Heart left ventricle (tissue), 16 donors: ENCODE measurements at regions not wholly inside any gene's neighbourhood (a gene's known extent, or its start where the extent isn't known, plus 50 kb on each side); places are given as distances from the start of the nearest gene placed in this dataset.

Experiments
- ATAC-seq, 4 donors: fragments of 200-7000 bp; cut with Tn5 transposase; one replicate each; pipeline ENCODE4 v1.9.1; 2020 to 2022; ENCODE audit warnings: moderate library complexity in 4 of 4, mild to moderate bottlenecking in 3 of 4, moderate number of reproducible peaks in 1 of 4
- DNase-seq, 5 donors: peaks; one replicate each; pipeline ENCODE4 v3.0.0-alpha.2; 2020
- H3K27ac ChIP-seq, 12 donors: fragments of 200-600 bp; sonication (generic) in 4 of 12; one replicate each; pipeline versions ENCODE4 v1.5.0 to v1.8.0; 2016 to 2022; ENCODE audit warnings: mild to moderate bottlenecking in 2 of 12
- H3K27me3 ChIP-seq, 9 donors: fragments of 200-600 bp; sonication (generic) in 2 of 9; one replicate each; pipeline versions ENCODE4 v1.5.1 to v1.8.0; 2016 to 2022; ENCODE audit warnings: mild to moderate bottlenecking in 3 of 9
- H3K36me3 ChIP-seq, 9 donors: fragments of 200-600 bp; sonication (generic) in 2 of 9; one replicate each; pipeline versions ENCODE4 v1.5.0 to v1.8.0; 2018 to 2022; ENCODE audit warnings: mild to moderate bottlenecking in 2 of 9
- H3K4me1 ChIP-seq, 12 donors: fragments of 200-600 bp; sonication (generic) in 4 of 12; one replicate each; pipeline versions ENCODE4 v1.5.0 to v1.8.0; 2016 to 2022; ENCODE audit warnings: mild to moderate bottlenecking in 3 of 12
- H3K4me3 ChIP-seq, 12 donors: fragments of 200-600 bp; sonication (generic) in 4 of 12; one replicate each; pipeline versions ENCODE4 v1.5.0 to v1.8.0; 2017 to 2022; ENCODE audit warnings: mild to moderate bottlenecking in 9 of 12, moderate library complexity in 4 of 12
- H3K9me3 ChIP-seq, 12 donors: fragments of 200-600 bp; sonication (generic) in 4 of 12; one replicate each; pipeline versions ENCODE4 v1.5.0 to v1.8.0; 2016 to 2022; ENCODE audit warnings: mild to moderate bottlenecking in 1 of 12
- POLR2A ChIP-seq, 2 donors: fragments of 450-650 bp; IDR thresholded peaks; one replicate each; pipeline ENCODE4 v1.6.1; 2017; ENCODE audit warnings: antibody characterized with exemption in 2 of 2, mild to moderate bottlenecking in 2 of 2, moderate library complexity in 2 of 2
- WGBS, 4 donors: extraction: QIAGEN DNeasy Blood & Tissue Kit in 2 of 4; methylation state at CpG; one replicate each; pipeline versions ENCODE4 v1.1.5 to v1.1.7; 2013 to 2018; 5-methylcytosine and 5-hydroxymethylcytosine counted together
- intact Hi-C, 10 donors: fragments of 100-400 bp; cut with DNase I; formaldehyde crosslinking; loops; one replicate each; pipeline versions ENCODE4 v1.11.1 to v1.14.2; 2022
- TF ChIP-seq, protein P1 (sequence below), 12 donors: fragments of 200-600 bp; sonication (generic) in 4 of 12; IDR thresholded peaks; one replicate each; pipeline versions ENCODE4 v1.5.0 to v1.8.0; 2018 to 2022; ENCODE audit warnings: antibody characterized with exemption in 12 of 12, mild to moderate bottlenecking in 5 of 12
- donor health status: ischemic (EF 13 %, LVEDD 7.1; RV severe dilation, severe dysfunction).
- donor health status: healthy with polysubstance abuse.
- donor health status: DM: no; HTN: yes; CAD: no.
- donor health status: DM: no; HTN: no; CAD: no.
- donor health status: ischemic (EF 25% LVEDD 6.9; RV normal size, moderate dysfunction).
- donor health status: ischemic (EF 25% LVEDD 5.7; RV mildly dilated, moderate dysfunction).
- donor health status: healthy.
- donor health status: DM: yes; HTN: yes; CAD: no.
- donor health status: ischemic (EF 35%, LVEDD 5.7; RV mildly dilated, moderate dysfunction).
- donor health status: nonischemic (EF 11% LVEDD 7.7; RV severe dilation, severe dysfunction).
- donor health status: DM: yes; HTN: yes; CAD: no.
- donor health status: PGD.
- donor health status: ischemic (EF 29% LVEDD 5.4; RV normal size, mild dysfunction).
- donor health status: nonischemic (EF 23%, LVEDD 6.1; RV moderate dilation, normal function).

DNA sequence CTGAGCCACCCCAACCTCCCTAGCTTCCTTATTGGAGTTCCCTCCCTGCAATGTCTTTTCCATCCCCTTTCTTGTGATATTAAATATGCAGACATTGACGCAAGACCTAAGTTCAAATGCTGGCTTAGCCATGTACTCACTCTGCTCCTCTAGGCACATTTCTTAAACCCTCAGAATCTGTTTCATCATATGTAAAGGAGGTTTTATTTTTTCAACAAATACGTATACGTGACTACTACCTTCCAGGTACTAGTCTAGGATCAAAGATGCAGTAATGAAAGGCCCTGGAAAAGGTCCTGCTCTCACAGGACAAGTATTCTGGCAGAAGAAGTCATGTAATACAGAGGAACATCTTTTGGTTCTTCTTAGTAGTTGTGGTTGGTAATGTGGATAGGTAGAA, 98.6 kb downstream of the SIPA1L2 start:
- intact Hi-C loops, result no loop called here
- ATAC-seq (no peak), DNase-seq (no peak)
- Histone ChIP-seq H3K36me3 (peaks cover 0 to 13% (median 0%) of the 10 kb centered on the region in 9 donors), H3K27me3 (no peaks in the 10 kb centered on the region), H3K4me3 (no peak overlapping the region), H3K4me1 (peaks cover 0 to 64% (median 26%) of the 10 kb centered on the region in 12 donors), H3K9me3 (peaks cover 0 to 4% (median 0%) of the 10 kb centered on the region in 12 donors), H3K27ac (no peak overlapping the region)
- TF ChIP-seq, protein P1, sequence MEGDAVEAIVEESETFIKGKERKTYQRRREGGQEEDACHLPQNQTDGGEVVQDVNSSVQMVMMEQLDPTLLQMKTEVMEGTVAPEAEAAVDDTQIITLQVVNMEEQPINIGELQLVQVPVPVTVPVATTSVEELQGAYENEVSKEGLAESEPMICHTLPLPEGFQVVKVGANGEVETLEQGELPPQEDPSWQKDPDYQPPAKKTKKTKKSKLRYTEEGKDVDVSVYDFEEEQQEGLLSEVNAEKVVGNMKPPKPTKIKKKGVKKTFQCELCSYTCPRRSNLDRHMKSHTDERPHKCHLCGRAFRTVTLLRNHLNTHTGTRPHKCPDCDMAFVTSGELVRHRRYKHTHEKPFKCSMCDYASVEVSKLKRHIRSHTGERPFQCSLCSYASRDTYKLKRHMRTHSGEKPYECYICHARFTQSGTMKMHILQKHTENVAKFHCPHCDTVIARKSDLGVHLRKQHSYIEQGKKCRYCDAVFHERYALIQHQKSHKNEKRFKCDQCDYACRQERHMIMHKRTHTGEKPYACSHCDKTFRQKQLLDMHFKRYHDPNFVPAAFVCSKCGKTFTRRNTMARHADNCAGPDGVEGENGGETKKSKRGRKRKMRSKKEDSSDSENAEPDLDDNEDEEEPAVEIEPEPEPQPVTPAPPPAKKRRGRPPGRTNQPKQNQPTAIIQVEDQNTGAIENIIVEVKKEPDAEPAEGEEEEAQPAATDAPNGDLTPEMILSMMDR (IDR thresholded peaks at IDR 0.05), result no peak
- TF ChIP-seq POLR2A (IDR thresholded peaks at IDR 0.05), result no peak
- WGBS, 4 donors, result 97 to 99% (median 98%) methylated on average over 3 of the region's 3 CpGs

DNA sequence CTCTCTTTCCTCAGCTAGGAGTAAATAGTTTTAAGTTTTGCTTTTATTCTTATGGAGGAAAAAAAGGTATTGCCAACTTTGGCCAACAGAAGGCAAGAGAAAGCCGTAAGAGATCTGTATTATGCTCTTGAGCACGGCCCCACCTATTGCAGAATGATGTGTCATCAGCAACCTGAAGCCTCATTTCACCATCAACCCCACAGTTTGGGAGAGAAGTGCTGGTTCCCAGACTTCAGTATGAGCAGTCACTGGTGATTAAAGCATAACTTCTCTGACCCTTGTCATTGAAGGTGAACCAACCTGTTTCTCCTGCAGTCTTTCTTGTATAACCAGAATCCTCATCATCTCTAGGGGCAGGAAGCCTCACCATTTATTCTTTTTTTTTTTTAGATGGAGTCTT, 100.2 kb downstream of the SIPA1L2 start:
- intact Hi-C loops, result no loop called here
- ATAC-seq (no peak), DNase-seq (no peak)
- TF ChIP-seq, protein P1 (IDR thresholded peaks at IDR 0.05), result no peak
- TF ChIP-seq POLR2A (IDR thresholded peaks at IDR 0.05), result no peak
- Histone ChIP-seq H3K27me3 (no peaks in the 10 kb centered on the region), H3K9me3 (peaks cover 0 to 4% (median 0%) of the 10 kb centered on the region in 12 donors), H3K27ac (no peak overlapping the region), H3K4me3 (no peak overlapping the region), H3K36me3 (peaks cover 0 to 13% (median 0%) of the 10 kb centered on the region in 9 donors), H3K4me1 (peaks cover 0 to 59% (median 26%) of the 10 kb centered on the region in 12 donors)
- WGBS, 4 donors, result 91 to 96% (median 95%) methylated on average over 2 of the region's 2 CpGs

DNA sequence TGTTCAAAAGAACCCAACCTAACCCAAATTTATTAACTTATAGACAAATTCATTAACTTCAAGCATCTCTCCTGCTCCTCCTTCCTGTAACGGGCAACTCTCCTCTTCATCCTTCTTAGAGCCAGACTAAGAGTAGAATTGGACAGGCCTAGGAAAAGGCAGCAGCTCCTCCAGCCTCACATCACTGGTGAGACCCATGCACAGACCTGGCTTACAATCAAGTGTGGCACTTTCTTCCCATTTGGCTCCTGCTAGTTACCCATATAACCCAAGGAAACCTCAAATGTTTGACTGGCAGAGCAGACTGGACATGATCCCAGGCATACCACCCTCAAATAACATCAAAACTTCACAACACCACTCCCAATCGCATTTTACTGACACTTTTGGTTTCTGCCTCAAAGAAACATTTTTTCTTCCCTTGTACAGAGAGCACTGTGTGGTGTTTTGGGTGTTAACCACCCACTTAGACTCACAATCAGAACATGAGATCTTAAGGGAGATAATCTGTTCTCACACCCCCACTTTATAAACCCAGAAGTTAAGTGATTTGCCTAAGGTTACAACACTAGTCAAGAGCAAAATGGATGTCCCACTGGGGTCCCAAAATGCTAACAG, 101.4 kb downstream of the SIPA1L2 start:
- Histone ChIP-seq H3K4me1 (peaks cover 0 to 57% (median 25%) of the 10 kb centered on the region in 12 donors), H3K27ac (peak overlapping the region in 1 of 12 donors; percentile 28), H3K4me3 (no peak overlapping the region), H3K36me3 (peaks cover 0 to 13% (median 0%) of the 10 kb centered on the region in 9 donors), H3K9me3 (no peaks in the 10 kb centered on the region), H3K27me3 (no peaks in the 10 kb centered on the region)
- TF ChIP-seq, protein P1 (IDR thresholded peaks at IDR 0.05), result no peak
- no peak for TF ChIP-seq POLR2A (IDR thresholded peaks at IDR 0.05)
- intact Hi-C loops, result no loop called here
- DNase-seq (no peak), ATAC-seq (no peak)
- WGBS, 4 donors, result 81 to 94% (median 85%) methylated on average over 2 of the region's 2 CpGs

DNA sequence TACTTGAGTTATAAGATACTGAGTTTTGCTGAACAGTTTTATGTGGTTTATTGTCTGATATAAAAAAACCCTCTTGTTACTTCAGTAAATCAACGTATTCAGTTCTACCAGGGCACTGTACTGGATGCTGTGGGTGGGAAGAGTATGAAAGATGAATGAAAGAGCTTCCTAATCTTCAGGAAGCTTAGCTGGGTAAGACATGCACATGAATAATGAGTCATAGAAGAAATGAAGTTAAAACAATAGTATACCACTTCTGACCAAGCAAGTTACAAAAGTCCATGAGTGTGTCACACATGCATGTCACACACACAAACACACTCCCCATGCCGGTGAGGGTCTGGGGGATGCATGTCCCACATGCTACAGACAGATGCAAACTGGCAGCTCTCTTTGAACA, 105.9 kb downstream of the SIPA1L2 start:
- H3K36me3 ChIP-seq, result no peaks in the 10 kb centered on the region
- WGBS, 4 donors, result 73 to 75% (median 74%) methylated on average over 2 of the region's 2 CpGs
- ATAC-seq, result no peak
- no peaks in the 10 kb centered on the region for H3K9me3 ChIP-seq
- no peak overlapping the region for H3K27ac ChIP-seq
- H3K27me3 ChIP-seq, result no peaks in the 10 kb centered on the region
- intact Hi-C loops, result no loop called here
- H3K4me3 ChIP-seq, result no peak overlapping the region
- no peak for DNase-seq
- H3K4me1 ChIP-seq, result peaks cover 0 to 66% (median 24%) of the 10 kb centered on the region in 12 donors
- no peak for TF ChIP-seq POLR2A (IDR thresholded peaks at IDR 0.05)
- TF ChIP-seq, protein P1 (IDR thresholded peaks at IDR 0.05), result no peak
